ENCODE measurements at regions not wholly inside any gene's neighbourhood (a gene's known extent, or its start where the extent isn't known, plus 50 kb on each side); places are given as distances from the start of the nearest gene placed in this dataset.

GRCh38 chr12:92554158-92555073 lies 148.4 kb upstream of the PLEKHG7 start:
- no peak for DNase-seq
- ATAC-seq, result peak in 2 of 3 donors; percentile 17 to 51
- intact Hi-C loops (cut with micrococcal nuclease), result loop anchor here (2.0 to 5.0 kb wide), 3 partner anchors 14 to 38 kb away; no protein-coding TSS in a partner anchor
- Histone ChIP-seq H3K4me1 (ENCODE audit: control insufficient read depth, insufficient read depth, low read length) (peaks cover 40% of the 10 kb centered on the region), H3K36me3 (ENCODE audit: control insufficient read depth, insufficient read depth, low read length) (no peaks in the 10 kb centered on the region), H3K27ac (ENCODE audit: low read length) (peak overlapping the region; percentile 80), H3K9me3 (ENCODE audit: control insufficient read depth, insufficient read depth, low read length) (no peaks in the 10 kb centered on the region), H3K27me3 (ENCODE audit: control insufficient read depth, insufficient read depth, low read length) (no peaks in the 10 kb centered on the region), H3K4me3 (ENCODE audit: low read length) (no peak overlapping the region)
- TF ChIP-seq, protein P1, sequence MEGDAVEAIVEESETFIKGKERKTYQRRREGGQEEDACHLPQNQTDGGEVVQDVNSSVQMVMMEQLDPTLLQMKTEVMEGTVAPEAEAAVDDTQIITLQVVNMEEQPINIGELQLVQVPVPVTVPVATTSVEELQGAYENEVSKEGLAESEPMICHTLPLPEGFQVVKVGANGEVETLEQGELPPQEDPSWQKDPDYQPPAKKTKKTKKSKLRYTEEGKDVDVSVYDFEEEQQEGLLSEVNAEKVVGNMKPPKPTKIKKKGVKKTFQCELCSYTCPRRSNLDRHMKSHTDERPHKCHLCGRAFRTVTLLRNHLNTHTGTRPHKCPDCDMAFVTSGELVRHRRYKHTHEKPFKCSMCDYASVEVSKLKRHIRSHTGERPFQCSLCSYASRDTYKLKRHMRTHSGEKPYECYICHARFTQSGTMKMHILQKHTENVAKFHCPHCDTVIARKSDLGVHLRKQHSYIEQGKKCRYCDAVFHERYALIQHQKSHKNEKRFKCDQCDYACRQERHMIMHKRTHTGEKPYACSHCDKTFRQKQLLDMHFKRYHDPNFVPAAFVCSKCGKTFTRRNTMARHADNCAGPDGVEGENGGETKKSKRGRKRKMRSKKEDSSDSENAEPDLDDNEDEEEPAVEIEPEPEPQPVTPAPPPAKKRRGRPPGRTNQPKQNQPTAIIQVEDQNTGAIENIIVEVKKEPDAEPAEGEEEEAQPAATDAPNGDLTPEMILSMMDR (IDR thresholded peaks at IDR 0.05), result no peak
- Mint-ChIP-seq H3K27me3 (ENCODE audit: low read depth in 2 of 2) (no peaks in the 10 kb centered on the region), H3K9me3 (no peaks in the 10 kb centered on the region), H3K36me3 (peaks cover 6% of the 10 kb centered on the region), H3K27ac (no peak overlapping the region), H3K4me1 (peaks cover 0 to 5% of the 10 kb centered on the region in 2 donors), H3K4me3 (peak overlapping the region; percentile 76)
- WGBS (ENCODE audit: insufficient coverage), result 31% methylated on average over 3 of the region's 3 CpGs

GRCh38 chr12:92553389-92553788 lies 149.4 kb upstream of the PLEKHG7 start:
- Histone ChIP-seq H3K4me3 (ENCODE audit: low read length) (no peak overlapping the region), H3K4me1 (ENCODE audit: control insufficient read depth, insufficient read depth, low read length) (peaks cover 40% of the 10 kb centered on the region), H3K27me3 (ENCODE audit: control insufficient read depth, insufficient read depth, low read length) (no peaks in the 10 kb centered on the region), H3K27ac (ENCODE audit: low read length) (peak overlapping the region; percentile 80), H3K36me3 (ENCODE audit: control insufficient read depth, insufficient read depth, low read length) (no peaks in the 10 kb centered on the region), H3K9me3 (ENCODE audit: control insufficient read depth, insufficient read depth, low read length) (no peaks in the 10 kb centered on the region)
- Mint-ChIP-seq H3K27me3 (ENCODE audit: low read depth in 2 of 2) (no peaks in the 10 kb centered on the region), H3K4me1 (peaks cover 0 to 13% of the 10 kb centered on the region in 2 donors), H3K36me3 (peaks cover 6% of the 10 kb centered on the region), H3K4me3 (no peak overlapping the region), H3K27ac (no peak overlapping the region), H3K9me3 (peaks cover 2 to 3% of the 10 kb centered on the region in 2 donors)
- TF ChIP-seq, protein P1 (IDR thresholded peaks at IDR 0.05), result no peak
- ATAC-seq, result peak; percentile 61 to 72 (median 63)
- DNase-seq, result peak in 1 of 2 donors; percentile 29
- intact Hi-C loops (cut with micrococcal nuclease), result loop anchor here (5.0 kb wide), 2 partner anchors 36 to 39 kb away; no protein-coding TSS in a partner anchor
- whole genome bisulfite sequencing (ENCODE audit: insufficient coverage), result 45% methylated on average over 6 of the region's 6 CpGs

GRCh38 chr12:92552412-92553108 lies 150.2 kb upstream of the PLEKHG7 start:
- Histone ChIP-seq H3K27me3 (ENCODE audit: control insufficient read depth, insufficient read depth, low read length) (no peaks in the 10 kb centered on the region), H3K4me3 (ENCODE audit: low read length) (no peak overlapping the region), H3K4me1 (ENCODE audit: control insufficient read depth, insufficient read depth, low read length) (peaks cover 40% of the 10 kb centered on the region), H3K36me3 (ENCODE audit: control insufficient read depth, insufficient read depth, low read length) (no peaks in the 10 kb centered on the region), H3K9me3 (ENCODE audit: control insufficient read depth, insufficient read depth, low read length) (no peaks in the 10 kb centered on the region), H3K27ac (ENCODE audit: low read length) (peak overlapping the region; percentile 80)
- H3K9me3 Mint-ChIP-seq, result peaks cover 2 to 3% of the 10 kb centered on the region in 2 donors
- 96% methylated on average over 3 of the region's 3 CpGs for WGBS (ENCODE audit: insufficient coverage)
- intact Hi-C loops (cut with micrococcal nuclease), result loop anchor here (5.0 kb wide), 2 partner anchors 35 to 40 kb away; no protein-coding TSS in a partner anchor
- peaks cover 5 to 14% of the 10 kb centered on the region in 2 donors for H3K4me1 Mint-ChIP-seq
- H3K36me3 Mint-ChIP-seq, result peaks cover 6% of the 10 kb centered on the region
- no peaks in the 10 kb centered on the region for H3K27me3 Mint-ChIP-seq (ENCODE audit: low read depth in 2 of 2)
- no peak overlapping the region for H3K27ac Mint-ChIP-seq
- H3K4me3 Mint-ChIP-seq, result no peak overlapping the region
- ATAC-seq, result no peak
- TF ChIP-seq, protein P1 (IDR thresholded peaks at IDR 0.05), result no peak
- DNase-seq, result no peak

Data from natural killer cell (primary cell).